NB4 (cell line): ENCODE measurements at regions not wholly inside any gene's neighbourhood (a gene's known extent, or its start where the extent isn't known, plus 50 kb on each side); places are given as distances from the start of the nearest gene placed in this dataset.

ENCODE experiments used
- CTCF ChIP-seq: IDR thresholded peaks from one replicate; pipeline ENCODE4 v1.5.1; 2012; ENCODE audit warnings: low read depth, low read length
- MAX ChIP-seq: IDR thresholded peaks from 2 replicates; pipeline ENCODE4 v1.6.1; 2011; ENCODE audit warnings: low read depth, low read length
- POLR2A ChIP-seq: IDR thresholded peaks from 2 replicates; pipeline ENCODE4 v1.6.1; 2011; ENCODE audit warnings: mild to moderate bottlenecking; ENCODE audit not compliant: insufficient read length; ENCODE audit errors: extremely low read depth

- TF ChIP-seq CTCF (no peak), POLR2A (no peak), MAX (no peak)
Observed at GRCh38 chr2:2919574-2920365, 457.8 kb downstream of the EIPR1 start.
